GM12878 (cell line): ENCODE measurements at regions not wholly inside any gene's neighbourhood (a gene's known extent, or its start where the extent isn't known, plus 50 kb on each side); places are given as distances from the start of the nearest gene placed in this dataset.

Experiments
- ATAC-seq: fragments of 200-7000 bp; cut with Tn5 transposase; 3 replicates; pipeline ENCODE4 v1.9.1; 2020; ENCODE audit warnings: mild to moderate bottlenecking, moderate library complexity
- BruUV-seq: library from RNA; stranded (reverse); fragments of 400-500 nt; replicated peaks from 2 replicates; lab custom pipeline; 2021; lab: Mats Ljungman, UMichigan
- CTCF ChIA-PET: fragments of 300-600 bp; sonication (Branson Sonifier 250); formaldehyde crosslinking; extraction: SDS; loops from one replicate; lab custom pipeline; 2021; ENCODE audit warnings: inconsistent platforms; lab: Yijun Ruan, JAX
- POLR2A ChIA-PET: fragments of 350-600 bp; formaldehyde crosslinking; extraction: SDS; loops from one replicate; lab custom pipeline; 2021; ENCODE audit warnings: inconsistent platforms; lab: Charles Lee
- RAD21 ChIA-PET: fragments of 300-600 bp; sonication (Branson Sonifier 250); formaldehyde crosslinking; loops from one replicate; lab custom pipeline; 2023; ENCODE audit warnings: antibody characterized with exemption; ENCODE audit not compliant: unreplicated experiment; lab: Charles Lee
- SMC1A ChIA-PET: fragments of 300-600 bp; sonication (Branson Sonifier 250); formaldehyde crosslinking; loops from one replicate; lab custom pipeline; 2023; ENCODE audit not compliant: unreplicated experiment, uncharacterized antibody; lab: Charles Lee
- DNase-seq: peaks from one replicate; pipeline ENCODE4 v3.0.0-alpha.2; 2011; ENCODE audit warnings: low read depth, low spot score
- FAIRE-seq: peaks from 3 replicates; lab custom pipeline; 2011; peaks lifted over from hg19 to GRCh38; lab: Jason Lieb, UNC
- H2AFZ ChIP-seq: 2 replicates; pipeline ENCODE4 v1.6.0; 2011; ENCODE audit warnings: low read depth, low read length, control low read depth; ENCODE audit not compliant: control insufficient read depth
- H3K27ac ChIP-seq: 2 replicates; pipeline ENCODE4 v1.5.1; 2011; ENCODE audit warnings: control low read depth; ENCODE audit not compliant: control insufficient read depth, insufficient read depth
- H3K27me3 ChIP-seq, 2 experiments: replicated peaks in 1 of 2; 2 replicates each; pipeline versions ENCODE4 v1.6.0 to v1.6.1; 2011; ENCODE audit warnings: low read length in 1 of 2; ENCODE audit not compliant: control insufficient read depth in 2 of 2, insufficient read depth in 2 of 2
- H3K36me3 ChIP-seq, 2 experiments: 2 replicates each; pipeline ENCODE4 v1.5.1; 2011; ENCODE audit warnings: low read length in 1 of 2; ENCODE audit not compliant: control insufficient read depth in 2 of 2, insufficient read depth in 2 of 2
- H3K4me1 ChIP-seq: 2 replicates; pipeline ENCODE4 v1.6.1; 2011; ENCODE audit warnings: mild to moderate bottlenecking, low read length, moderate library complexity, mixed read lengths; ENCODE audit not compliant: control insufficient read depth, insufficient read depth
- H3K4me2 ChIP-seq: 2 replicates; pipeline ENCODE4 v1.6.0; 2011; ENCODE audit warnings: control low read depth; ENCODE audit not compliant: control insufficient read depth, insufficient read depth
- H3K4me3 ChIP-seq: fragments of 200-600 bp; sonication (generic); 2 replicates; pipeline ENCODE4 v1.5.1; 2016
- H3K79me2 ChIP-seq: 2 replicates; pipeline ENCODE4 v1.6.0; 2011; ENCODE audit warnings: low read length; ENCODE audit not compliant: control insufficient read depth, insufficient read depth
- H3K9ac ChIP-seq: 2 replicates; pipeline ENCODE4 v1.8.0; 2011; ENCODE audit warnings: low read length, control low read depth, mixed read lengths; ENCODE audit not compliant: control insufficient read depth, insufficient read depth
- H3K9me3 ChIP-seq: replicated peaks from 3 replicates; pipeline ENCODE4 v1.5.1; 2011; ENCODE audit warnings: mild to moderate bottlenecking, low read length; ENCODE audit not compliant: control insufficient read depth, insufficient read depth
- H4K20me1 ChIP-seq: 2 replicates; pipeline ENCODE4 v1.6.0; 2011; ENCODE audit not compliant: control insufficient read depth, insufficient read depth
- ETV6 ChIP-seq, 2 experiments: fragments of 450-650 bp in 1 of 2; IDR thresholded peaks in 1 of 2; conservative IDR thresholded peaks in 1 of 2; 2 replicates each; pipeline ENCODE4 v1.6.1; 2014; ENCODE audit warnings: antibody characterized with exemption in 1 of 2, borderline replicate concordance in 1 of 2, low read depth in 1 of 2, mild to moderate bottlenecking in 1 of 2, moderate library complexity in 1 of 2
- FOS ChIP-seq: IDR thresholded peaks from 3 replicates; pipeline ENCODE4 v1.6.1; 2011; ENCODE audit warnings: borderline replicate concordance; ENCODE audit not compliant: insufficient read length; ENCODE audit errors: extremely low read depth
- GATAD2B ChIP-seq: fragments of 450-650 bp; conservative IDR thresholded peaks from 2 replicates; pipeline ENCODE4 v1.6.1; 2017; ENCODE audit warnings: low read depth, mild to moderate bottlenecking, moderate library complexity
- IKZF2 ChIP-seq, 2 experiments: fragments of 450-650 bp; IDR thresholded peaks; 2 replicates each; pipeline ENCODE4 v1.6.1; 2017; ENCODE audit warnings: mild to moderate bottlenecking in 2 of 2, moderate library complexity in 2 of 2
- PML ChIP-seq: IDR thresholded peaks from 2 replicates; pipeline ENCODE4 v1.6.1; 2012; ENCODE audit warnings: low read length, inconsistent platforms
- RELB ChIP-seq: fragments of 450-650 bp; IDR thresholded peaks from 2 replicates; pipeline ENCODE4 v1.6.1; 2017; ENCODE audit warnings: low read depth, mild to moderate bottlenecking, moderate library complexity
- SMAD1 ChIP-seq: fragments of 450-650 bp; IDR thresholded peaks from 2 replicates; pipeline ENCODE4 v1.6.1; 2018; ENCODE audit warnings: mild to moderate bottlenecking, low read depth; ENCODE audit not compliant: partially characterized antibody
- TARDBP ChIP-seq: IDR thresholded peaks from 2 replicates; pipeline ENCODE4 v1.6.1; 2016; ENCODE audit warnings: borderline replicate concordance
- TCF12 ChIP-seq: IDR thresholded peaks from 2 replicates; pipeline ENCODE4 v1.6.1; 2011; ENCODE audit warnings: low read depth, mild to moderate bottlenecking, low read length
- WRNIP1 ChIP-seq: IDR thresholded peaks from 2 replicates; pipeline ENCODE4 v1.6.1; 2011; ENCODE audit warnings: low read depth, low read length, improper control_type of control experiment, borderline replicate concordance
- YBX1 ChIP-seq: fragments of 450-650 bp; IDR thresholded peaks from 2 replicates; pipeline ENCODE4 v1.6.1; 2016; ENCODE audit warnings: antibody characterized with exemption
- ZNF24 ChIP-seq: fragments of 450-650 bp; IDR thresholded peaks from 2 replicates; pipeline ENCODE4 v1.6.1; 2017; ENCODE audit warnings: antibody characterized with exemption, mild to moderate bottlenecking
- WGBS: methylation state at CpG from one replicate; pipeline ENCODE4 v1.1.6; 2016; ENCODE audit warnings: low lambda C conversion rate; ENCODE audit not compliant: insufficient replicate concordance, insufficient coverage; ENCODE audit errors: missing lambda C conversion rate; 5-methylcytosine and 5-hydroxymethylcytosine counted together
- in situ Hi-C: fragments of 300-500 bp; cut with MboI; formaldehyde crosslinking; loops from 9 replicates; pipeline ENCODE4 v1.14.3; 2018; ENCODE audit warnings: mixed read lengths
- intact Hi-C: fragments of 100-400 bp; cut with micrococcal nuclease; formaldehyde crosslinking; loops from one replicate; pipeline ENCODE4 v1.14.2; 2022; ENCODE audit not compliant: unreplicated experiment
- TF ChIP-seq, protein P1 (sequence below): IDR thresholded peaks from 2 replicates; pipeline ENCODE4 v1.6.1; 2012; ENCODE audit warnings: low read depth, low read length, improper control_type of control experiment
- TF ChIP-seq, protein P2 (sequence below): IDR thresholded peaks from 2 replicates; pipeline ENCODE4 v1.6.1; 2011; ENCODE audit warnings: mild to moderate bottlenecking, low read depth, low read length, moderate library complexity; ENCODE audit not compliant: insufficient replicate concordance
- TF ChIP-seq, protein P3 (sequence below): fragments of 450-650 bp; IDR thresholded peaks from 2 replicates; pipeline ENCODE4 v1.6.1; 2017; ENCODE audit warnings: borderline replicate concordance

DNA sequence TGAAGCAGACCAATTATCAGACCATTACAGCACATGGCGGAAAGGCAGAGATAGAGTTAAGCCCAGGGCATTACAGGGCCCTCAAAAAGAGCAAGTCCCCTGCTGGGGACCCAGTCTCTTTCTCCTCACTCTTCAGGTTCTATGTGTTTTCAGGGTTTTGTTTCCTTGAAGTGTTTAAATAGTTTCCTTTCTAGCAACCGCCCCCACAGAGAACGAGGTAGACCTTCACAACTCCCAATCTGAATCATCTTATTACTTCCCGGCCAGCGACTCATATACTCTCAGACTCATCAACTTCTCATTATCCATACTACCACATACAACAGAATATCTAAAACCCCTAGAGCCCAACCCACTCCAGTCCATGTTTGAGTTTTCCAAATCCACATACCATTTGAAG lies 526.6 kb upstream of the ARID1B start:
- Histone ChIP-seq H3K9ac (no peak overlapping the region), H3K27ac (no peak overlapping the region), H2AFZ (no peak overlapping the region), H3K9me3 (no peaks in the 10 kb centered on the region), H3K36me3 (no peaks in the 10 kb centered on the region), H3K27me3 (no peaks in the 10 kb centered on the region; a peak in 2 of 4 replicates), H3K4me1 (no peaks in the 10 kb centered on the region), H3K4me2 (no peak overlapping the region), H4K20me1 (no peaks in the 10 kb centered on the region)
- intact Hi-C loops, result no loop called here
- POLR2A ChIA-PET, result no interaction called here
- in situ Hi-C loops, result no loop called here
- SMC1A ChIA-PET, result no interaction called here
- BruUV-seq, result no TSS peak
- DNase-seq, result no peak
- 30% methylated on average over 5 of the region's 5 CpGs for WGBS
- TF ChIP-seq ZNF24 (no peak), TCF12 (no peak), GATAD2B (no peak), YBX1 (no peak)
- TF ChIP-seq, protein P1, sequence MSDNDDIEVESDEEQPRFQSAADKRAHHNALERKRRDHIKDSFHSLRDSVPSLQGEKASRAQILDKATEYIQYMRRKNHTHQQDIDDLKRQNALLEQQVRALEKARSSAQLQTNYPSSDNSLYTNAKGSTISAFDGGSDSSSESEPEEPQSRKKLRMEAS, result no peak
- TF ChIP-seq, protein P2, sequence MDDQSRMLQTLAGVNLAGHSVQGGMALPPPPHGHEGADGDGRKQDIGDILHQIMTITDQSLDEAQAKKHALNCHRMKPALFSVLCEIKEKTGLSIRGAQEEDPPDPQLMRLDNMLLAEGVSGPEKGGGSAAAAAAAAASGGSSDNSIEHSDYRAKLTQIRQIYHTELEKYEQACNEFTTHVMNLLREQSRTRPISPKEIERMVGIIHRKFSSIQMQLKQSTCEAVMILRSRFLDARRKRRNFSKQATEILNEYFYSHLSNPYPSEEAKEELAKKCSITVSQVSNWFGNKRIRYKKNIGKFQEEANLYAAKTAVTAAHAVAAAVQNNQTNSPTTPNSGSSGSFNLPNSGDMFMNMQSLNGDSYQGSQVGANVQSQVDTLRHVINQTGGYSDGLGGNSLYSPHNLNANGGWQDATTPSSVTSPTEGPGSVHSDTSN, result no peak
- TF ChIP-seq, all 136 proteins: peak for 0
- FAIRE-seq (no peak), ATAC-seq (no peak)
- Histone ChIP-seq H3K79me2 (no peaks in the 10 kb centered on the region), H3K4me3 (no peak overlapping the region)
- CTCF ChIA-PET, result no interaction called here
- RAD21 ChIA-PET, result no interaction called here

GRCh38 chr6:156242206-156242605 lies 535.0 kb upstream of the ARID1B start:
- ChIA-PET CTCF (no interaction called here), RAD21 (no interaction called here), POLR2A (no interaction called here), SMC1A (interaction anchor here (0.6 to 0.8 kb wide), 2 partner anchors 9 to 351 kb away, joined by 3 read pairs; no protein-coding TSS in a partner anchor)
- no peak overlapping the region for H3K9ac ChIP-seq
- BruUV-seq, result no TSS peak
- no peak overlapping the region for H3K27ac ChIP-seq
- in situ Hi-C loops, result no loop called here
- DNase-seq, result no peak
- intact Hi-C loops, result no loop called here
- FAIRE-seq, result no peak
- H3K4me3 ChIP-seq, result no peak overlapping the region
- H3K27me3 ChIP-seq, result no peaks in the 10 kb centered on the region
- WGBS, result 16% methylated on average over 3 of the region's 3 CpGs
- H3K4me2 ChIP-seq, result no peak overlapping the region
- no peak overlapping the region for H2AFZ ChIP-seq
- no peaks in the 10 kb centered on the region for H3K36me3 ChIP-seq
- no peaks in the 10 kb centered on the region for H3K79me2 ChIP-seq
- ATAC-seq, result no peak
- H3K9me3 ChIP-seq, result no peaks in the 10 kb centered on the region
- H3K4me1 ChIP-seq, result no peaks in the 10 kb centered on the region
- H4K20me1 ChIP-seq, result no peaks in the 10 kb centered on the region
- no peak for TF ChIP-seq FOS
- no peak for TF ChIP-seq IKZF2 (IDR thresholded peaks at IDR 0.05)
- TF ChIP-seq RELB, result no peak
- TF ChIP-seq, protein P3, sequence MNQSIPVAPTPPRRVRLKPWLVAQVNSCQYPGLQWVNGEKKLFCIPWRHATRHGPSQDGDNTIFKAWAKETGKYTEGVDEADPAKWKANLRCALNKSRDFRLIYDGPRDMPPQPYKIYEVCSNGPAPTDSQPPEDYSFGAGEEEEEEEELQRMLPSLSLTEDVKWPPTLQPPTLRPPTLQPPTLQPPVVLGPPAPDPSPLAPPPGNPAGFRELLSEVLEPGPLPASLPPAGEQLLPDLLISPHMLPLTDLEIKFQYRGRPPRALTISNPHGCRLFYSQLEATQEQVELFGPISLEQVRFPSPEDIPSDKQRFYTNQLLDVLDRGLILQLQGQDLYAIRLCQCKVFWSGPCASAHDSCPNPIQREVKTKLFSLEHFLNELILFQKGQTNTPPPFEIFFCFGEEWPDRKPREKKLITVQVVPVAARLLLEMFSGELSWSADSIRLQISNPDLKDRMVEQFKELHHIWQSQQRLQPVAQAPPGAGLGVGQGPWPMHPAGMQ, result no peak
- no peak for TF ChIP-seq PML
- TF ChIP-seq SMAD1, result no peak
- TF ChIP-seq WRNIP1, result no peak
- TF ChIP-seq ETV6 (conservative IDR thresholded peaks at IDR 0.05 in 1 of 2, IDR thresholded peaks at IDR 0.05 in 1 of 2; ENCODE audit: borderline replicate concordance in 1 of 2, low read depth in 1 of 2), result no peak
- TF ChIP-seq TARDBP, result no peak
